ENCODE measurements at regions not wholly inside any gene's neighbourhood (a gene's known extent, or its start where the extent isn't known, plus 50 kb on each side); places are given as distances from the start of the nearest gene placed in this dataset.

DNA sequence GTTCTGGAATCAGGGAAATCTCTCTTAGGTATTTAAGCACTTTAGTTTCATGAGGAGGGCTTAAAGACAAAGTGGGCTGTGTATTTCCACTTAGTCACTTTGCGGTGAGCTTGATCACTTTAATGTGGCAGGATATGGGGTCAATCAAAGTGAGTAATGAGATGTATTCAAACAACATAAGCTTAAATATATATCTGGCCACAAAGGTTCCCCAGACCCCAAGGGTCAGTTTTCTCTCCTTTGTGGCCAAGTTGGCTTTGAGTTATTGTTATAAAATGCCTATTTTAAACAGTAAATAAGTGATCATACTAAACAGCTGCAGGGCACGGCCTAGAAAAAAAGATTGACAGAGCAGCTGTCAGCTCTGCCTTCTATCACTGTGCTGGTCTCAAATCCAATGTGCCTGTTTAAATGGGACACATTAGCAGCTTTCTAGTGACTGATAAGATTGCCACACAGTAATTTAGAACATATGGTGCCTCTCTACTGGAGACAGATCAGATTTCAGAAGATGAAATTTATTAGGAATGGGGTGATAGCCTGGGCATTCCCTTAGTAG lies 363.9 kb downstream of the AGTPBP1 start (continued):
- TF ChIP-seq POLR2AphosphoS5 (IDR thresholded peaks at IDR 0.05; ENCODE audit: control insufficient read depth, insufficient read depth, low read depth, low read length) (no peak), SAFB (IDR thresholded peaks at IDR 0.05; ENCODE audit: borderline replicate concordance, low read depth, low read length) (no peak), NCOA6 (IDR thresholded peaks at IDR 0.05) (no peak), NUFIP1 (IDR thresholded peaks at IDR 0.05; ENCODE audit: partially characterized antibody) (no peak)

DNA sequence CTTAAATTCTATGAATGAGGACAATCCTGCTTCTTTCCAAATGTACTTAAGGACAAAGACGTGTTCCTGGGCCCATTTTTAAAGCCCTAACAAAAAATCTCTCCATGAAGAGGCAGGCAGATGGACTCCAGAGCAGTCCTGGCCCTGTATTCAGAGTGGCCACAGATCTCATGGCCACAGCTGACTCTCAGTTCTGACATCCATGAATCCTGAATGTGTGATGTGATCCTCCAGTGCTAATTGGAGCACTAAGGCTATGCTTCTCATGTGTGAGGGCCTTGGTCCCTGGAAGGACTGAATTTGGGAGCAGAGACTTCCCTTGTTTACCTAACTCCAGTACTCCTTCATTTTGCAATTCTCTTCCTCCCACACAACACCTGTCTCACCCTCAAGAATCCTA lies 373.0 kb downstream of the AGTPBP1 start:
- no peaks in the 10 kb centered on the region for H3K27me3 ChIP-seq (ENCODE audit: control insufficient read depth in 2 of 2, insufficient read depth in 2 of 2, low read length in 2 of 2)
- H3K36me3 ChIP-seq (ENCODE audit: control insufficient read depth, insufficient read depth, low read length), result no peaks in the 10 kb centered on the region
- no peaks in the 10 kb centered on the region for H3K4me1 ChIP-seq (replicated peaks in 1 of 2; ENCODE audit: control insufficient read depth in 2 of 2, insufficient read depth in 2 of 2, low read length in 2 of 2)
- no peaks in the 10 kb centered on the region for H3K79me2 ChIP-seq (ENCODE audit: control insufficient read depth, insufficient read depth, low read length)
- CTCF ChIA-PET (ENCODE audit: low intra/inter-chr PET ratio), result no interaction called here
- no TSS peak for BruUV-seq (replicated peaks)
- intact Hi-C loops (cut with micrococcal nuclease) (no loop called here), in situ Hi-C loops (cut with MboI) (no loop called here)
- no peak overlapping the region for H3K27ac ChIP-seq (ENCODE audit: extremely low read depth, low read depth, low read length)
- DNase-seq (ENCODE audit: extremely low read depth in 1 of 4, low spot score in 3 of 4) (no peak), FAIRE-seq (no peak), ATAC-seq (no peak)
- H3K4me3 ChIP-seq, result no peak overlapping the region
- no peak overlapping the region for H2AFZ ChIP-seq (ENCODE audit: low read depth, low read length)
- H3K9me1 ChIP-seq (ENCODE audit: control insufficient read depth, insufficient read depth, low read length), result no peaks in the 10 kb centered on the region
- TF ChIP-seq ZNF589 (CRISPR knock-in tag; IDR thresholded peaks at IDR 0.05; ENCODE audit: low read depth) (no peak), ZNF212 (CRISPR knock-in tag; IDR thresholded peaks at IDR 0.05) (no peak), ZNF324 (CRISPR knock-in tag; IDR thresholded peaks at IDR 0.05) (no peak), KDM4B (IDR thresholded peaks at IDR 0.05; ENCODE audit: borderline replicate concordance in 2 of 2, low read depth in 1 of 2) (no peak), TEAD1 (CRISPR knock-in tag; IDR thresholded peaks at IDR 0.05) (no peak), ATF1 (CRISPR knock-in tag; IDR thresholded peaks at IDR 0.05) (no peak), ATF1 (tag; IDR thresholded peaks at IDR 0.05) (no peak), SP2 (IDR thresholded peaks at IDR 0.05; ENCODE audit: extremely low read depth, low read depth, low read length, poor library complexity, severe bottlenecking) (no peak)
- H4K20me1 ChIP-seq (replicated peaks; ENCODE audit: control insufficient read depth, insufficient read depth, low read length), result no peaks in the 10 kb centered on the region
- H3K9me3 ChIP-seq (replicated peaks; ENCODE audit: control insufficient read depth, insufficient read depth, low read depth, low read length), result no peaks in the 10 kb centered on the region
- no peak overlapping the region for H3K4me2 ChIP-seq (ENCODE audit: insufficient read depth, low read length)
- 0% methylated on average over 1 of the region's 1 CpG for WGBS (ENCODE audit: insufficient coverage, low coverage, missing lambda C conversion rate)
- H3K9ac ChIP-seq (ENCODE audit: insufficient read depth in 1 of 2, low read depth in 2 of 2, low read length in 2 of 2), result no peak overlapping the region
- POLR2A ChIA-PET, result no interaction called here
